ENCODE measurements at regions not wholly inside any gene's neighbourhood (a gene's known extent, or its start where the extent isn't known, plus 50 kb on each side); places are given as distances from the start of the nearest gene placed in this dataset.

DNA sequence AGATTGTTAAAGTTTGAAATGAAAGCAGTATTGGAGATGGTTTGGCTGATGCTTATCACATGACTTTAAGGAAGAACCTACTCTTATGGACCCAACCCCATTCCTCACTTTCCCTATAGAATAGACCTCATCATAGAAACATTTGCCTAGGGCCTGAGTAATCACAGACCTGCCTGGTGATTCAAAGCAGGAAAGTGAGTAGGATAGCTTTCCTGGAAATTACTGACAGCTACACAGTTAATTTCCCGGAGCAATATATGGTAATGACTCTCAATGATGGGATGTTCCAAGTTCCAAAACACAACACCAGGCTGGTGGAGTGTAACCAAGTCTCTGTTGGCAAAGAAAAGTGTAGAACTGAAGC is 233.8 kb downstream of the SIM1 start:
- Histone ChIP-seq H3K9me3 (ENCODE audit: insufficient read depth, low read length) (no peaks in the 10 kb centered on the region), H3K36me3 (ENCODE audit: low read length) (no peaks in the 10 kb centered on the region), H3K4me3 (ENCODE audit: insufficient read depth, low read length, poor library complexity, severe bottlenecking) (no peak overlapping the region), H3K79me2 (ENCODE audit: insufficient read depth, low read length) (no peaks in the 10 kb centered on the region), H3F3A (ENCODE audit: insufficient read depth) (no peaks in the 10 kb centered on the region), H4K20me1 (ENCODE audit: low read depth, low read length) (no peaks in the 10 kb centered on the region), H3K27me3 (ENCODE audit: low read length) (no peaks in the 10 kb centered on the region), H3K9me2 (replicated peaks; ENCODE audit: insufficient read depth, low read length) (no peaks in the 10 kb centered on the region), H3K27ac (ENCODE audit: low read depth, low read length) (no peak overlapping the region), H3K9ac (ENCODE audit: low read length) (no peak overlapping the region), H2AFZ (ENCODE audit: low read depth, low read length, severe bottlenecking) (no peak overlapping the region), H3K4me2 (ENCODE audit: low read depth, low read length, poor library complexity, severe bottlenecking) (no peak overlapping the region)
- TF ChIP-seq, protein P1, sequence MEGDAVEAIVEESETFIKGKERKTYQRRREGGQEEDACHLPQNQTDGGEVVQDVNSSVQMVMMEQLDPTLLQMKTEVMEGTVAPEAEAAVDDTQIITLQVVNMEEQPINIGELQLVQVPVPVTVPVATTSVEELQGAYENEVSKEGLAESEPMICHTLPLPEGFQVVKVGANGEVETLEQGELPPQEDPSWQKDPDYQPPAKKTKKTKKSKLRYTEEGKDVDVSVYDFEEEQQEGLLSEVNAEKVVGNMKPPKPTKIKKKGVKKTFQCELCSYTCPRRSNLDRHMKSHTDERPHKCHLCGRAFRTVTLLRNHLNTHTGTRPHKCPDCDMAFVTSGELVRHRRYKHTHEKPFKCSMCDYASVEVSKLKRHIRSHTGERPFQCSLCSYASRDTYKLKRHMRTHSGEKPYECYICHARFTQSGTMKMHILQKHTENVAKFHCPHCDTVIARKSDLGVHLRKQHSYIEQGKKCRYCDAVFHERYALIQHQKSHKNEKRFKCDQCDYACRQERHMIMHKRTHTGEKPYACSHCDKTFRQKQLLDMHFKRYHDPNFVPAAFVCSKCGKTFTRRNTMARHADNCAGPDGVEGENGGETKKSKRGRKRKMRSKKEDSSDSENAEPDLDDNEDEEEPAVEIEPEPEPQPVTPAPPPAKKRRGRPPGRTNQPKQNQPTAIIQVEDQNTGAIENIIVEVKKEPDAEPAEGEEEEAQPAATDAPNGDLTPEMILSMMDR (IDR thresholded peaks at IDR 0.05; ENCODE audit: insufficient read depth, low read length, poor library complexity, severe bottlenecking): no peak
- no peak for TF ChIP-seq EZH2phosphoT487 (conservative IDR thresholded peaks at IDR 0.05; ENCODE audit: low read length)

- no peak overlapping the region for H3K27ac ChIP-seq (ENCODE audit: low read depth, low read length)
- H2AFZ ChIP-seq (ENCODE audit: low read depth, low read length, severe bottlenecking): no peak overlapping the region
- H3K9me2 ChIP-seq (replicated peaks; ENCODE audit: insufficient read depth, low read length): no peaks in the 10 kb centered on the region
- H3K27me3 ChIP-seq (ENCODE audit: low read length): no peaks in the 10 kb centered on the region
- no peak overlapping the region for H3K4me2 ChIP-seq (ENCODE audit: low read depth, low read length, poor library complexity, severe bottlenecking)
- no peaks in the 10 kb centered on the region for H4K20me1 ChIP-seq (ENCODE audit: low read depth, low read length)
- H3K4me3 ChIP-seq (ENCODE audit: insufficient read depth, low read length, poor library complexity, severe bottlenecking): no peak overlapping the region
- H3K36me3 ChIP-seq (ENCODE audit: low read length): no peaks in the 10 kb centered on the region
- no peaks in the 10 kb centered on the region for H3K79me2 ChIP-seq (ENCODE audit: insufficient read depth, low read length)
- H3F3A ChIP-seq (ENCODE audit: insufficient read depth): no peaks in the 10 kb centered on the region
- TF ChIP-seq, protein P1 (IDR thresholded peaks at IDR 0.05; ENCODE audit: insufficient read depth, low read length, poor library complexity, severe bottlenecking): no peak
- no peak for TF ChIP-seq EZH2phosphoT487 (conservative IDR thresholded peaks at IDR 0.05; ENCODE audit: low read length)
- no peak overlapping the region for H3K9ac ChIP-seq (ENCODE audit: low read length)
- no peaks in the 10 kb centered on the region for H3K9me3 ChIP-seq (ENCODE audit: insufficient read depth, low read length)
Measured at GRCh38 chr6:100230115-100230952, 234.4 kb downstream of the SIM1 start.

DNA sequence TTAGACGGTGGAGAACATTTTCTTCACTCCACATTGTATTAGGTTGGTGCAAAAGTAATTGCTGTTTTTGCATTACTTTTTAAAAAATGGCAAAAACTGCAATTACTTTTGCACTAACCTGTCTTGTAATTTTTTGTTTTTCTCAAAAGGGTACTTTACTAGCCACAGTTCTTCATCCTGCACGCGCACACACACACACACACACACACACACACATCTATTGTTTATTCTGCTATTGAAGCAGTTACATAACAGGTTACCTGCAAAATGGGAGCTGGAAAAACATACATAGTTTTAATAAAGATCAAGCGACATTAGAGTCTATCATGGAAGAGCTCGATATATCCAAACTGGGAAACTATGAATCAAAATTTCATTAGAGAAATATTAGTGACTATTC is 235.2 kb downstream of the SIM1 start:
- no peak overlapping the region for H3K27ac ChIP-seq (ENCODE audit: low read depth, low read length)
- no peaks in the 10 kb centered on the region for H3F3A ChIP-seq (ENCODE audit: insufficient read depth)
- H3K27me3 ChIP-seq (ENCODE audit: low read length): no peaks in the 10 kb centered on the region
- no peak overlapping the region for H3K4me3 ChIP-seq (ENCODE audit: insufficient read depth, low read length, poor library complexity, severe bottlenecking)
- no peaks in the 10 kb centered on the region for H3K79me2 ChIP-seq (ENCODE audit: insufficient read depth, low read length)
- H4K20me1 ChIP-seq (ENCODE audit: low read depth, low read length): no peaks in the 10 kb centered on the region
- H3K9ac ChIP-seq (ENCODE audit: low read length): no peak overlapping the region; the same call in 1 of the 2 replicates
- peak overlapping the region; percentile 91 for H2AFZ ChIP-seq (ENCODE audit: low read depth, low read length, severe bottlenecking)
- H3K9me2 ChIP-seq (replicated peaks; ENCODE audit: insufficient read depth, low read length): no peaks in the 10 kb centered on the region
- no peak for TF ChIP-seq EZH2phosphoT487 (conservative IDR thresholded peaks at IDR 0.05; ENCODE audit: low read length)
- TF ChIP-seq, protein P1 (IDR thresholded peaks at IDR 0.05; ENCODE audit: insufficient read depth, low read length, poor library complexity, severe bottlenecking): no peak
- peak overlapping the region; percentile 54 for H3K4me2 ChIP-seq (ENCODE audit: low read depth, low read length, poor library complexity, severe bottlenecking)
- no peaks in the 10 kb centered on the region for H3K9me3 ChIP-seq (ENCODE audit: insufficient read depth, low read length)
- H3K36me3 ChIP-seq (ENCODE audit: low read length): no peaks in the 10 kb centered on the region
